HuH-7.5 (cell line): ENCODE measurements at regions not wholly inside any gene's neighbourhood (a gene's known extent, or its start where the extent isn't known, plus 50 kb on each side); places are given as distances from the start of the nearest gene placed in this dataset.
"Not testable (repeated sequence)": the region's sequence is repeated elsewhere in the genome, so short reads cannot be mapped to it uniquely, and the experiment has no call there.

Experiments used
- DNase-seq: peaks from one replicate; pipeline ENCODE4 v3.0.0; 2011; ENCODE audit warnings: low spot score

- no peak for DNase-seq
Measured at GRCh38 chr15:35282965-35283496, 197.9 kb upstream of the NANOGP8 start.

- DNase-seq = no peak
Measured at GRCh38 chr15:35281515-35281914, 196.4 kb upstream of the NANOGP8 start.

DNA sequence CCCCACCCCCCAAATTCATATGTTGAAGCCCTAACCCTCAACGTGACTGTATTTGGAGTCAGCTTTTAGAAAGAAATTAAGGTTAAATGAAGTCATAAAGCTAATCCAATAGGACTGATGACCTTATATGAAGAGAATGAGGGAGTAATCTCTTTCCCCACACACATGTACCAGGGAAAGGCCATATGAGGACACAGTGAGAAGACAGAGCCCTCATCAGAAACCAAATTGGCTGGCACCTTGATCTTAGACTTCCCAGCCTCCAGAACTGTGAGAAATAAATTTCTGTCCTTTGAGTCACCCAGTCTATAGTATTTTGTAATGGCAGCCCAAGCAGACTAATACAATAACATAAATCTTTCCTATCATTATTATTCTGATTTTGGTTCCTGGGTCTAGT, 194.7 kb upstream of the NANOGP8 start:
- no peak for DNase-seq

DNA sequence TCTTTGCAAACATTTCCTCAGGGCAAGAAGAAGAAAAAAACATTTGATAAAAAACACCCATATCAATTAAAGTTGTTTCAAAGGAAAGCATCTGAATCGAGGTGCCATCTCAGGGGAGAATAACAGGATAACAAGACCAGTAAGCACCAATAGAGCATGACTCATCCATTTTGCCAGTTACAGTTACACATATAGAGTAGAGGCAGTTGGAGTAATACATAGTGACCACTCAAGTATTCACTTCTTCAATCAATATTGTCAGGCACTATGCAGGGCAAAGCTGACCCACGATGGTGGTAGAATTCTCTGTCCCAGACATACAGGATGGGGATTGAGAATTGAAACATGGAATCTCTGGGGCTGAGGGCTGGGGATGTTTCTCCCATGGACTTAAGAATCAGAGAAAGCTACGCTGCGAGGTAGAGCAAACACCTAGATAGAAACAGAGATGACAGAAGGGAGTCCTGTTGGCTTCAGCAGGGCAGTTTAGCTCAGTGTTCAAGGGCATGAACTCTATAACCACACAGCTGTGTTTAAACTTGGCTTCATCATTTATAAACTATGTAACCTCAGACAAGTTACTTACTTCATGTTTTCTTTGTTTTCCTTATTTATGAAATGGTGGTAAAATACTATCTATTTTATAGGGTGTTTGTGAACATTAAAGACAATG, 186.4 kb upstream of the NANOGP8 start:
- DNase-seq = no peak

GRCh38 chr15:35260941-35261340, 175.8 kb upstream of the NANOGP8 start:
- no peak for DNase-seq

DNA sequence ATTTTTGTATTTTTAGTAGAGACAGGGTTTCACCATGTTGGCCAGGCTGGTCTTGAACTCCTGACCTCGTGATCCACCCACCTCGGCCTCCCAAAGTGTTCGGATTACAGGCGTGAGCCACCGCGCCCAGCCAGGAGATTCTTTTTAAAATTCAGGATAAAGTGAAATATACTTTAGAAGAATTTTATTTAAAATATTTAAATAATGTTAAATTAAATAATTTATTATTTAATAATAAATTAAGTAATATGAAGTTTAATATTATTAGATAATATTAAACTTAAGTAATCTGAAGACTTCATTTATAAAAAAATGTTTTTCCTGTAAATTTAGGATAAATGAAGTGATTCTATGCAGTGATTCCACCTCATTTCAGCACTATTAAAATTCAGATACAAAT, 175.2 kb upstream of the NANOGP8 start:
- not testable (repeated sequence) for DNase-seq

DNA sequence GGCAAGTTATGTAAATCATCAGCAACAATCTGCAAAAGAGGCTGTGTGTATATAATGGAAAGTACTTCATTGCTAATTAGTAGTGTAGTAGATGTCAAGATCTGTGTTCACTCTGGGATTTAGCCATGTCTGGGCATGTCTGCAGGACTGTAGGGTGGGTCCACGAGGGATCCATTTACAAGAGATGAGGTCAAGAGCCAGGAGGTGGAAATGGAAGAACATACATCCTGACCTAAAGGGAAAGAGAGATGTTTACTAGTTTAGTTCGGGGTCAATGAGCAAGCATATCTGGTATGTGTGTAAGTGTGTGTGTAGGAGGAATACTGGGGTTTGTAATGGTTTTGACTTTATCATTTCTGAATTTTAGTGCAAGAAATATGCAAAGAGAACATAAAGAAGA, 171.5 kb upstream of the NANOGP8 start:
- no peak for DNase-seq

GRCh38 chr15:35256141-35256540, 171.0 kb upstream of the NANOGP8 start:
- DNase-seq = no peak

- DNase-seq = not testable (repeated sequence)
Measured at GRCh38 chr15:35254908-35255307, 169.8 kb upstream of the NANOGP8 start.

GRCh38 chr15:35254062-35254461, 169.0 kb upstream of the NANOGP8 start:
- no peak for DNase-seq

GRCh38 chr15:35252351-35252865, 167.3 kb upstream of the NANOGP8 start:
- peak; percentile 14 for DNase-seq

GRCh38 chr15:35247150-35247549, 162.1 kb upstream of the NANOGP8 start:
- DNase-seq = no peak

DNA sequence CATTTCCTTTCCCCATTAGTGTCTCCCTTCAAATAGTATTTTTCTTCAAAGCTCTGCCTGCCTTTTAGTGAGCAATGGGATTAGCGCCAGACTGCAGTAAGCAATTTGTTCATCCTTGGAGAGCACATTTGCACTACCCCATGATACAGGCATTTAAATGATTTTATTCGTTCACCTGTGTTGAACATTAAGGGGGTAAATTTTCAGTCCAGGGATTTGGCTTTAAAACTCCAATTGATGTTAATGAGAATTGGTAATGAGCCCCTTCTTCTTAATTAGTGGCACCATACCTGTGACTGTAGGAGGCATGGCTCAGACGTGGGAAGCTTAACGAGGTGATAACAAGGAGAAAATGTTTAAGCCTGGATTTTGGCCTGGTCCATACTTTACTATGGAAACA, 161.4 kb upstream of the NANOGP8 start:
- no peak for DNase-seq

GRCh38 chr15:35245681-35246080, 160.6 kb upstream of the NANOGP8 start:
- DNase-seq = not testable (repeated sequence)

DNA sequence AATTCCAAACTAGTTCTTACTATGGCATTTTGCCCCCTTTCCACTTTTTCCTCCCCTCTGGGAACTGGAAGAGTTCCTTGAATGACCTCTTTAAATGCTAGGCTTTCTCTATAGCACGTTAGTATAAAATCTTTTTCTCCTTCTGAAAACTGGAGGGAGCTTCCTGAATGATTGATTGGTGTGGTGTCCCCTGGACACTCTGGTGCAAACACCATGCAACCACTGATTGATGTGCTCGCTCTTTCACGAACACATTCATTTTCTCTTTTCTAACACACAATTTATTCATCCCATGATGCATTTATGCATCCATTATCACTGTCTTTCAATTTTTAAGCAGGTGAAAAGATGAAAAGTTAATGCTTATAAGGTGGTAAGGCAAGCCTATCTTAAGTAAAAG, 159.1 kb upstream of the NANOGP8 start:
- DNase-seq = no peak

DNA sequence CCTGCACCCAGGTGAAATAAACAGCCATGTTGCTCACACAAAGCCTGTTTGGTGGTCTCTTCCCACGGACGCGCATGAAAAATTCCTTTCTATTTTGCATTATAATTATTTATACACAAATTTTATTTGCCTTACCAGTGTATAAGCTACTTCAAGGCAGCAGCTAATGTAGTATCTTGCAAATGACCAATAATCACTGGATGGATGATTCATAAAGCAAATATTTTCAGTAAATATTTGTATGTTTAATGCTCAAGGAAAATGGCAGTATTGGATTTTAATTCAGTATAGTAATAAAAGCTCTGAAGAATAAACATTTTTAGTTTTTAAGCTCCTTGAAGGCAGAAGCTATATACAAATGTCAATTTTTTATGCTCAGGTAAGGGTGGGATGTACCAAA, 158.7 kb upstream of the NANOGP8 start:
- DNase-seq = no peak

- not testable (repeated sequence) for DNase-seq
Measured at GRCh38 chr15:35239693-35240092, 154.6 kb upstream of the NANOGP8 start.

DNA sequence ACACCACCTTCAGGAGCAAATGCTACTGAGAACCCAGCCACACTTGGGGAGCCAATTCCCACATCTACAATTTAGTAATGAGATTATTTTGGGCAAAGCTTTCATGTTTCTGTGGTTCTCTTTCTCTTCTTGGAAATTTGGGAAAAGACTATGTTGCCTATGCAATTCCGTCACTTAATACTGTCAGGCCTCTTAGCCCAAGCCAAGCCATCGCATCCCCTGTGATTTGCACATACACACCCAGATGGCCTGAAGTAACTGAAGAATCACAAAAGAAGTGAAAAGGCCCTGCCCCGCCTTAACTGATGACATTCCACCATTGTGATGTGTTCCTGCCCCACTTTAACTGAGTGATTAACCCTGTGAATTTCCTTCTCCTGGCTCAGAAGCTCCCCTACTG, 153.4 kb upstream of the NANOGP8 start:
- not testable (repeated sequence) for DNase-seq

DNA sequence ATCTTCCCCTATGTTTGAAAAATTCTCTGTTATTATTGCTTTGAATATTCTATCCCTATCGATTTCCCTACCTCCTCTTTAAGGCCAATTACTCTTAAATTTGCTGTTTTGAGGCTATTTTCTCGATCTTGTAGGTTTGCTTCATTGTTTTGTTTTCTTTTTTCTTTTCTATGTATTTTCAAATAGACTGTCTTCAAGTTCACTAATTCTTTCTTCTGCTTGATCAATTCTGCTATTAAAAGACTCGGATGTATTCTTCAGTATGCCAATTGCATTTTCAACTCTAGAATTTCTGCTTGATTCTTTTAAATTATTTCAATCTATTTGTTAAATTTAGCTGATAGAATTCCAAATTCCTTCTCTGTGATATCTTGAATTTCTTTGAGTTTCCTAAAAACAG, 144.0 kb upstream of the NANOGP8 start:
- DNase-seq = no peak

DNA sequence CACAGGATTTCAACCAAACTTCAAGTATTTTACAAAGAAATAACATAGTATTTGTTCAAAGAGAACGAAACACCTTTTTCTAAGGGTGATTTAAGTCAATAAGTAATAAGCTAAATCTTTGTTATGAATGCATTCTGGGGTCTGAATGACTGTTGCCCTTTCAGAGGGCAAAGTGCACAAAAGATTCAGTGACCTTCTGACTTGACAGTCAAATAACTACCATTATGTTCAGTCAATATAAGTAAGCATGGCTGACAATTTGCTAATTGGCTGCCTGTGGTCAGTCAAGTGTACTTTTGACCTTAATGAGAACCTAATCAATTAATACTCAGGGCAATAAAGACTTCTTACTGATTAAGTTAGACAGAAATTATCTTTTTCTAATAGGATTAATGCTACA, 133.1 kb upstream of the NANOGP8 start:
- DNase-seq = no peak

DNA sequence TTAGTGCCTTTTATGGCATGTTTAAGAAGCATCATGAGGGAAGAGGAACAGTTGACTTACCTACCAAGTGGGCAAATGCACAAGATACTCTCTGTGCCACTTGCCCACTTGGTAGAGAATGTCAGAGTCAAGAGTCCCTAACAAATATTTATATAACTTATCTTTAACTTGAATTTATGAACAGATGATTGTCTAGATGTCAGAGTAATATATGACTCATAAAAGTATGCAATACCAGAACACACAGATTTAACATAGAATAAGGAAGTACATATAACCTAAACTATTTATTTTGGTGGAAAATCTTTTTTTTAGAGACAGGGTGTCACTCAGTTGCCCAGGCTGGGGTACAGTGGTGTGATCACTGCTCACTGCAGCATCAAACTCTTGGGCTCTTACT, 130.0 kb upstream of the NANOGP8 start:
- no peak for DNase-seq

- no peak for DNase-seq
Measured at GRCh38 chr15:35211240-35211902, 126.3 kb upstream of the NANOGP8 start.

DNA sequence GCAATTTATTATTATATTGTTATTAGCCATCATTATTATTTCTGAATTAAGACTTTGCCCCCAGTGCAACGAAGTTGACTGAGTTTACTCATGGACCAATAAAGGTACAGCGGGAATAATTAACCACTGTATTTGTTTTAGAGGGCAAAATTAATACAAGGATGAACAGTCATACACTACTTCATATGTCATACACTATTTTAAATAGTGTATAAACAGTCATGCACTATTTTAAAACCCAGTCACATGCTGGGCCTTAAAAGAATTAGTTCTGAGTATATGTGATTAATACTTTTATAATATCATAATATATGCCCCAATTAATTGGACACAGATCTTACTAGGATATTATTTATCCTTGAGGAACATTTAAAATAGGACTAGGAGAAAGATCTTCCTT, 125.3 kb upstream of the NANOGP8 start:
- DNase-seq = no peak

GRCh38 chr15:35209838-35210237, 124.7 kb upstream of the NANOGP8 start:
- DNase-seq = peak; percentile 31
